ENCODE measurements at regions not wholly inside any gene's neighbourhood (a gene's known extent, or its start where the extent isn't known, plus 50 kb on each side); places are given as distances from the start of the nearest gene placed in this dataset.
A peak's percentile ranks its signal among the peaks of the same experiment; 100 is the strongest.
"Not testable (repeated sequence)": the region's sequence is repeated elsewhere in the genome, so short reads cannot be mapped to it uniquely, and the experiment has no call there.

DNA sequence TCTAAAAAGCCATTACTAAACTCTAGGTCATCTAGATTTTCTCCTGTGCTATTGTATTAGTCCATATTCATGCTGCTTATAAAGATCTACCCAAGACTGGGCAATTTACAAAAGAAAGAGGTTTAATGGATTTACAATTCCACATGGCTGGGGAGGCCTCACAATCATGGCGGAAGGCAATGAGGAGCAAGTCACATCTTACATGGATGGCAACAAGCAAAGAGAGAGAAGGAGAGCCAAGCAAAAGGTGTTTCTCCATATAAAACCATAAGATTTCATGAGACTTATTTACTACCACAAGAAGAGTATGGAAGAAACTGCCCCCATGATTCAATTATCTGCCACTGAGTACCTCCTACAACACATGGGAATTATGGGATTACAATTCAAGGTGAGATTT is 69.6 kb upstream of the CCDC6 start:
- H3K4me3 ChIP-seq (replicated peaks; ENCODE audit: low read depth, low read length); H3K36me3 ChIP-seq (ENCODE audit: control insufficient read depth, insufficient read depth, low read length); DNase-seq (ENCODE audit: extremely low read depth, insufficient read length); H3K27me3 ChIP-seq (replicated peaks; ENCODE audit: control insufficient read depth, insufficient read depth, low read length): not testable (repeated sequence)

DNA sequence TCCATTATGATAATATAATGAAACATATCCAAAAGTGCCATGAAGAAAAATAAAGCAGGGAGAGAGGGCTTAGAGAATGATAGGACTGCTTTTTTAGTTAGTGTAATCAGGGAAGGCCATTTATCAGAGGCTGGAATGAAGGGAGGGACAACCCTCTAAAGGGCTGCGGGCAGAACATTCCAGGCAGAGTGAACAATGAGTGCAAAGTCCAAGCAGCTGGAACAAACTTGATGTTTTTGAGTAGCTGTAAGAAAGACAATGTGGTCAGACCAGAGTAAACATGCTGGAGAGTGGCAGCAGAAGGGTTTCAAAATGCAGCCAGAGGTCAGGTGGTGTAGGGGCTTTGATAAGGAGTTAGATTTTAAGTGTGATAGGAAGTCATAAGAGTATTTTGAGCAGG is 65.6 kb upstream of the CCDC6 start:
- Histone ChIP-seq H3K27me3 (replicated peaks; ENCODE audit: control insufficient read depth, insufficient read depth, low read length) (no peaks in the 10 kb centered on the region), H3K36me3 (ENCODE audit: control insufficient read depth, insufficient read depth, low read length) (no peaks in the 10 kb centered on the region), H3K4me3 (replicated peaks; ENCODE audit: low read depth, low read length) (no peak overlapping the region)
- no peak for DNase-seq (ENCODE audit: extremely low read depth, insufficient read length)
- TF ChIP-seq, protein P1, sequence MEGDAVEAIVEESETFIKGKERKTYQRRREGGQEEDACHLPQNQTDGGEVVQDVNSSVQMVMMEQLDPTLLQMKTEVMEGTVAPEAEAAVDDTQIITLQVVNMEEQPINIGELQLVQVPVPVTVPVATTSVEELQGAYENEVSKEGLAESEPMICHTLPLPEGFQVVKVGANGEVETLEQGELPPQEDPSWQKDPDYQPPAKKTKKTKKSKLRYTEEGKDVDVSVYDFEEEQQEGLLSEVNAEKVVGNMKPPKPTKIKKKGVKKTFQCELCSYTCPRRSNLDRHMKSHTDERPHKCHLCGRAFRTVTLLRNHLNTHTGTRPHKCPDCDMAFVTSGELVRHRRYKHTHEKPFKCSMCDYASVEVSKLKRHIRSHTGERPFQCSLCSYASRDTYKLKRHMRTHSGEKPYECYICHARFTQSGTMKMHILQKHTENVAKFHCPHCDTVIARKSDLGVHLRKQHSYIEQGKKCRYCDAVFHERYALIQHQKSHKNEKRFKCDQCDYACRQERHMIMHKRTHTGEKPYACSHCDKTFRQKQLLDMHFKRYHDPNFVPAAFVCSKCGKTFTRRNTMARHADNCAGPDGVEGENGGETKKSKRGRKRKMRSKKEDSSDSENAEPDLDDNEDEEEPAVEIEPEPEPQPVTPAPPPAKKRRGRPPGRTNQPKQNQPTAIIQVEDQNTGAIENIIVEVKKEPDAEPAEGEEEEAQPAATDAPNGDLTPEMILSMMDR (IDR thresholded peaks at IDR 0.05; ENCODE audit: insufficient read depth, low read length, poor library complexity, severe bottlenecking): no peak

DNA sequence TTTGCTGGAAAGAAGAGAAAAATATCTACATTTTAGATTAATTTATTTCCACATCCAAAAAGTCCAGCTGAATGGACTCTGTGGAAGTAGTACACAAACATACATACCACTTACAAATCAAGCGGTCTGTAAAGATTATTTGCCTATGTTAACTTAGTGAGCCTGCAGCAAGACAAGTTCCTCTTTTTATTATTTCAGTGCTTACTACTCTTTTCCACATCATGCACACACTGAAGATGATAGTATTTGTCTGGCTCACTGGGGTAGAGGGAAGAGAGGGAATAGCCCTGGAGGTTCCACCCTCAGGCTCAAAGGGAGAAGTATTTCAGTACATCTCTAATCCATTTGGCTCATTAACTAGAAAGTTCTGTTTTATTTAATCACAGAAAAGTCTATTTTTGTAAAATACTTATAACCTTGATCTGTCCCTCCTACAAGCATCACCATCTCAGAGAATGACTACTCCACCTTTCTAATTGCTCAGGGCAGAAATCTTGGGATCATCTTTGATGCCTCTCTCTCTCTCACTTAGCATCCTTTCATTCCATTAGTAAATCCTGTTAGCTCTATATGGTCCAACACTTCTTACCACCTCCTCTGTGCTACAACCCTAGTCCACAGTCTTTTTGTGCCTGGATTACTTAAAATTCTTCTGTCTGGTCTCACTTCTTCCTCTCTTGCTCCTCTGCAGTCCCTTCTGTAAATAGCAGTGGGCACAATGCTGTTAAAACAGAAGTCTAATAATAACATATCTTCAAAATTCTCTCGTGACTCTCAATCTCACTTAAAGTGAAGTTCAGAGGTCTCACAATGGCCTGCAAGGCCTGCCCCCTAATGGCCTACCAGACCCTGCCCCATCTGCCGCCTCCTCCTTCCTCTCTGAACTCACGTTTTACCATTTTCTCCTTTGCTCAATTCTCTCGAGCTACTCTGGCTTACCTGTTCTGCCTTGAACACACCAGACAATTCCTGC is 64.3 kb upstream of the CCDC6 start:
- TF ChIP-seq, protein P1 (IDR thresholded peaks at IDR 0.05; ENCODE audit: insufficient read depth, low read length, poor library complexity, severe bottlenecking): peak; percentile 2
- Histone ChIP-seq H3K4me3 (replicated peaks; ENCODE audit: low read depth, low read length) (no peak overlapping the region), H3K36me3 (ENCODE audit: control insufficient read depth, insufficient read depth, low read length) (no peaks in the 10 kb centered on the region), H3K27me3 (replicated peaks; ENCODE audit: control insufficient read depth, insufficient read depth, low read length) (no peaks in the 10 kb centered on the region)
- peak; percentile 4 for DNase-seq (ENCODE audit: extremely low read depth, insufficient read length)

DNA sequence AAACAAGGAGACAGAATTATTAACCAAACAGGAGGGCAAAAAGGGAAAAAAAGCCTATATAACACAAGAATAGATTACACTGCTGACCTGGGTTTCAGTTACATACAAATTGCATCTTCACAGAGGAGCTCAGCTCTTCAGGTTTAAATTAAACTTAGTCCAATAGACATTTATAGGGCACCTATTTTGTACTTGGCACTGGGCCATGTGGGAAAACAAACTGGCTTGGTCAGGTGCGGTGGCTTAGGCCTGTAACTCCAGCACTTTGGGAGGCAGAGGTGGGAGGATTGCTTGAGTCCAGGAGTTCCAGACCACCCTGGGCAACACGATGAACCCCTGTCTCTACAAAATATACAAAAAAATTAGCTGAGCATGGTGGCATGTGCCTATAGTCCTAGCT is 62.3 kb upstream of the CCDC6 start:
- Histone ChIP-seq H3K36me3 (ENCODE audit: control insufficient read depth, insufficient read depth, low read length) (no peaks in the 10 kb centered on the region), H3K4me3 (replicated peaks; ENCODE audit: low read depth, low read length) (no peak overlapping the region), H3K27me3 (replicated peaks; ENCODE audit: control insufficient read depth, insufficient read depth, low read length) (no peaks in the 10 kb centered on the region)
- TF ChIP-seq, protein P1 (IDR thresholded peaks at IDR 0.05; ENCODE audit: insufficient read depth, low read length, poor library complexity, severe bottlenecking): no peak
- no peak for DNase-seq (ENCODE audit: extremely low read depth, insufficient read length)

DNA sequence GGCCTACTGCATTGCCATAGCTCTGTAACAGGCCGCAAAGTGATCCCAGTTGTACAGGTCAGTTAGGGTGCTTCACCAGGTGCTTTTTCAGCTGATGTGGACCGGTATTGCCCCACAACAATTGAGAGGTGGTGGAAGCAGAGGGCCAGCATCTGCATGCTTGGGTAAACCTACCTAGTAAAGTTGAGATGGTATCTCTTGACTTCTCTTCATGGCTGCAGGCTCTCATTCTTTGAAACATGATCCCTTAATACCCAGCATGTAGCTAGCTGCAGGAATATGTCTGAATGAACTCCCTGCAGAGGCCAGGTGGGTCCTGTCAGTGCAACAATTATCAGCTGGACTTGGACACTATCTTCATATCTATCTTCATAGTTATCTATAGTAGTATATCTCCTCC is 60.7 kb upstream of the CCDC6 start:
- no peak overlapping the region for H3K4me3 ChIP-seq (replicated peaks; ENCODE audit: low read depth, low read length)
- H3K36me3 ChIP-seq (ENCODE audit: control insufficient read depth, insufficient read depth, low read length): no peaks in the 10 kb centered on the region
- H3K27me3 ChIP-seq (replicated peaks; ENCODE audit: control insufficient read depth, insufficient read depth, low read length): no peaks in the 10 kb centered on the region
- no peak for DNase-seq (ENCODE audit: extremely low read depth, insufficient read length)
- TF ChIP-seq, protein P1 (IDR thresholded peaks at IDR 0.05; ENCODE audit: insufficient read depth, low read length, poor library complexity, severe bottlenecking): no peak

DNA sequence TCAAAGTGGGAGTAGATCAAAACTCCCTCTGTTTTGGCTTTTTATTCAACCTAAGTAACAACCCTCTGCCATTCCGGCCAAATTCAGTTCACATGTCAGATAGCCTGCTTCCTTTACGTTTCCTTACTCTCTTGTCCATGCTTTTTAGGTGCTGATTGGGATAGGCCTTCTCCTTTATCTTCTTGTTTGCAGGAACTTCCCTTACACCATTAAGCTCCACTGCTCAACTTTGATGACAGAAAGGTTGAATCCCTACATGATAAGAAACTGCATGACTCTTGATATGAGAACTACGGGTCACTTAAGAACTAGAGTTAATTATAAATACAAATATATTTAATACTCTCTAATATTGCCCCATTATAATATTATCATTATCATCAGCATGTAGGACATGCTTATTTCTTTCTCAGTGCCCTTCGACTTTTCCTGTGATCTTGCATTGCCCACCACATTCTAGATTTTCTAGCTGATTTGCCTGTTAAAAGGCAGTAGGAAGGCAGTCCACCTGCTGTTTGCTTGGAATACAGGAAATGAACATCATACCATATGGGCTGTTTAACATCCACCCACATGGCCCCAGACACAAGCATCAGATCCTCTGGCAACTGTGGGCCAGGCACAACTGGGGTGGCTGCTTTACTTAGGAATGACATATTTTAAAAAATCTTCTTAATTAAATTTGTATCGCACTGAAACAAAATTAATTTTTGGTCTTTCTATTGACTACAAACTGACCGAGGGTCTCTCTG is 59.7 kb upstream of the CCDC6 start:
- no peak for DNase-seq (ENCODE audit: extremely low read depth, insufficient read length)
- Histone ChIP-seq H3K36me3 (ENCODE audit: control insufficient read depth, insufficient read depth, low read length) (no peaks in the 10 kb centered on the region), H3K4me3 (replicated peaks; ENCODE audit: low read depth, low read length) (no peak overlapping the region), H3K27me3 (replicated peaks; ENCODE audit: control insufficient read depth, insufficient read depth, low read length) (no peaks in the 10 kb centered on the region)
- TF ChIP-seq, protein P1 (IDR thresholded peaks at IDR 0.05; ENCODE audit: insufficient read depth, low read length, poor library complexity, severe bottlenecking): no peak
